SK-N-SH (cell line): ENCODE measurements at regions not wholly inside any gene's neighbourhood (a gene's known extent, or its start where the extent isn't known, plus 50 kb on each side); places are given as distances from the start of the nearest gene placed in this dataset.

Experiments
- CTCF ChIA-PET: fragments of 300-600, 350-600 bp; formaldehyde crosslinking; extraction: SDS; loops from one replicate; lab custom pipeline; 2021; lab: Yijun Ruan, JAX
- POLR2A ChIA-PET: fragments of 350-600 bp; sonication (Branson Sonifier 250); formaldehyde crosslinking; extraction: SDS; loops from one replicate; lab custom pipeline; 2020; ENCODE audit warnings: antibody characterized with exemption, inconsistent platforms; lab: Yijun Ruan, JAX
- DNase-seq: peaks from one replicate; pipeline ENCODE4 v3.0.0; 2012
- H2AFZ ChIP-seq: fragments of 200-600 bp; sonication (generic); 2 replicates; pipeline ENCODE4 v1.8.1; 2016; ENCODE audit warnings: antibody characterized with exemption, mild to moderate bottlenecking, low read depth
- H3F3A ChIP-seq: fragments of 200-600 bp; sonication (generic); replicated peaks from 2 replicates; pipeline ENCODE3; 2016; ENCODE audit warnings: antibody characterized with exemption, mild to moderate bottlenecking; ENCODE audit not compliant: insufficient read depth
- H3K27ac ChIP-seq, 2 experiments: fragments of 200-500 bp in 1 of 2; fragments of 200-600 bp in 1 of 2; sonication (Bioruptor generic) in 1 of 2; sonication (generic), shearing (Covaris generic) in 1 of 2; 2 replicates each; pipeline versions ENCODE4 v1.5.1 to v1.6.1; 2014 to 2016; ENCODE audit warnings: low read depth in 2 of 2, inconsistent platforms in 1 of 2, low read length in 1 of 2, mild to moderate bottlenecking in 1 of 2, mixed read lengths in 1 of 2
- H3K27me3 ChIP-seq: fragments of 200-600 bp; sonication (generic), shearing (Covaris generic); 2 replicates; pipeline ENCODE4 v1.6.1; 2016; ENCODE audit warnings: mixed run types; ENCODE audit not compliant: insufficient read depth
- H3K36me3 ChIP-seq, 2 experiments: fragments of 200-500 bp in 1 of 2; fragments of 200-600 bp in 1 of 2; sonication (Bioruptor generic) in 1 of 2; sonication (generic) in 1 of 2; replicated peaks in 1 of 2; 2 replicates each; pipeline versions ENCODE3 to v1.5.1; 2014 to 2016; ENCODE audit warnings: low read length in 1 of 2, mild to moderate bottlenecking in 1 of 2; ENCODE audit not compliant: insufficient read depth in 2 of 2, control insufficient read depth in 1 of 2
- H3K4me1 ChIP-seq, 2 experiments: fragments of 200-500 bp in 1 of 2; fragments of 200-600 bp in 1 of 2; sonication (Bioruptor generic) in 1 of 2; sonication (generic), shearing (Covaris generic) in 1 of 2; 2 replicates each; pipeline versions ENCODE4 v1.5.1 to v1.6.1; 2014 to 2016; ENCODE audit warnings: low read depth in 1 of 2, low read length in 1 of 2, mixed run types in 1 of 2; ENCODE audit not compliant: insufficient read depth in 2 of 2, control insufficient read depth in 1 of 2
- H3K4me2 ChIP-seq: fragments of 200-600 bp; sonication (generic), shearing (Covaris generic); 2 replicates; pipeline ENCODE4 v1.6.1; 2017; ENCODE audit warnings: mixed run types
- H3K4me3 ChIP-seq, 2 experiments: fragments of 200-500 bp in 1 of 2; fragments of 200-600 bp in 1 of 2; sonication (Bioruptor generic) in 1 of 2; sonication (generic), shearing (Covaris generic) in 1 of 2; 2 replicates each; pipeline versions ENCODE4 v1.5.1 to v1.8.1; 2014 to 2016; ENCODE audit warnings: low read depth in 2 of 2, inconsistent platforms in 1 of 2, low read length in 1 of 2, mild to moderate bottlenecking in 1 of 2, mixed read lengths in 1 of 2, moderate library complexity in 1 of 2
- H3K79me2 ChIP-seq: fragments of 200-600 bp; sonication (generic); 2 replicates; pipeline ENCODE4 v1.8.1; 2017; ENCODE audit warnings: mild to moderate bottlenecking; ENCODE audit not compliant: insufficient read depth
- H3K9ac ChIP-seq: fragments of 200-600 bp; sonication (generic); 2 replicates; pipeline ENCODE4 v1.6.1; 2017; ENCODE audit warnings: mixed run types
- H3K9me2 ChIP-seq: fragments of 200-600 bp; sonication (generic); 2 replicates; pipeline ENCODE4 v1.6.1; 2017; ENCODE audit warnings: mixed run types
- H3K9me3 ChIP-seq: fragments of 200-600 bp; sonication (generic); 2 replicates; pipeline ENCODE4 v1.6.1; 2017; ENCODE audit warnings: mixed run types, mild to moderate bottlenecking, moderate library complexity
- H4K20me1 ChIP-seq: fragments of 200-600 bp; sonication (generic); 2 replicates; pipeline ENCODE4 v1.6.1; 2017; ENCODE audit warnings: mild to moderate bottlenecking, mixed run types; ENCODE audit not compliant: insufficient read depth
- ELF1 ChIP-seq: IDR thresholded peaks from 2 replicates; pipeline ENCODE4 v1.4.0; 2012
- FOSL2 ChIP-seq: IDR thresholded peaks from 2 replicates; pipeline ENCODE4 v1.4.0; 2012; ENCODE audit warnings: low read depth, mild to moderate bottlenecking, moderate library complexity, borderline replicate concordance
- FOXM1 ChIP-seq: IDR thresholded peaks from 2 replicates; pipeline ENCODE4 v1.4.0; 2012; ENCODE audit warnings: low read depth, mild to moderate bottlenecking
- MEF2A ChIP-seq: IDR thresholded peaks from 2 replicates; pipeline ENCODE4 v1.4.0; 2012; ENCODE audit warnings: low read depth, borderline replicate concordance
- MXI1 ChIP-seq: IDR thresholded peaks from 2 replicates; pipeline ENCODE4 v1.6.1; 2012; ENCODE audit warnings: mild to moderate bottlenecking, low read depth, low read length, improper control_type of control experiment
- POLR2AphosphoS5 ChIP-seq: IDR thresholded peaks from 2 replicates; pipeline ENCODE4 v1.6.1; 2012; ENCODE audit warnings: low read depth, low read length
- RCOR1 ChIP-seq: fragments of 150-350 bp; IDR thresholded peaks from 2 replicates; pipeline ENCODE4 v1.6.1; 2017; ENCODE audit warnings: antibody characterized with exemption, low read length
- RFX5 ChIP-seq: IDR thresholded peaks from 2 replicates; pipeline ENCODE4 v1.6.1; 2012; ENCODE audit warnings: mild to moderate bottlenecking, improper control_type of control experiment, low read length
- SMC3 ChIP-seq: IDR thresholded peaks from 2 replicates; pipeline ENCODE4 v1.6.1; 2012; ENCODE audit warnings: low read depth, low read length, improper control_type of control experiment
- TAF1 ChIP-seq: IDR thresholded peaks from 2 replicates; pipeline ENCODE4 v1.6.1; 2012; ENCODE audit warnings: low read depth, mild to moderate bottlenecking, low read length, moderate library complexity, borderline replicate concordance
- TCF12 ChIP-seq: IDR thresholded peaks from 2 replicates; pipeline ENCODE4 v1.4.0; 2012
- TEAD4 ChIP-seq: IDR thresholded peaks from 2 replicates; pipeline ENCODE4 v1.4.0; 2012; ENCODE audit warnings: mild to moderate bottlenecking, borderline replicate concordance; ENCODE audit not compliant: insufficient read depth
- YY1 ChIP-seq: IDR thresholded peaks from 2 replicates; pipeline ENCODE4 v1.4.0; 2012; ENCODE audit warnings: low read depth, mild to moderate bottlenecking
- WGBS: methylation state at CpG from one replicate; pipeline ENCODE4 v1.1.6; 2017; ENCODE audit warnings: low lambda C conversion rate; 5-methylcytosine and 5-hydroxymethylcytosine counted together
- TF ChIP-seq, protein P1 (sequence below): IDR thresholded peaks from 2 replicates; pipeline ENCODE4 v1.4.0; 2012; ENCODE audit warnings: low read depth
- TF ChIP-seq, protein P2 (sequence below): fragments of 150-350 bp; IDR thresholded peaks from 2 replicates; pipeline ENCODE4 v1.6.1; 2016; ENCODE audit warnings: mild to moderate bottlenecking, low read depth, low read length
- TF ChIP-seq, protein P3 (sequence below): fragments of 150-350 bp; IDR thresholded peaks from 2 replicates; pipeline ENCODE4 v1.6.1; 2017; ENCODE audit warnings: antibody characterized with exemption, low read length, low read depth, borderline replicate concordance
- TF ChIP-seq, protein P4 (sequence below): IDR thresholded peaks from 2 replicates; pipeline ENCODE4 v1.4.0; 2012; ENCODE audit warnings: low read depth, borderline replicate concordance
- TF ChIP-seq, protein P5 (sequence below): IDR thresholded peaks from 2 replicates; pipeline ENCODE4 v1.6.1; 2012; ENCODE audit warnings: mild to moderate bottlenecking, low read depth, low read length, moderate library complexity

DNA sequence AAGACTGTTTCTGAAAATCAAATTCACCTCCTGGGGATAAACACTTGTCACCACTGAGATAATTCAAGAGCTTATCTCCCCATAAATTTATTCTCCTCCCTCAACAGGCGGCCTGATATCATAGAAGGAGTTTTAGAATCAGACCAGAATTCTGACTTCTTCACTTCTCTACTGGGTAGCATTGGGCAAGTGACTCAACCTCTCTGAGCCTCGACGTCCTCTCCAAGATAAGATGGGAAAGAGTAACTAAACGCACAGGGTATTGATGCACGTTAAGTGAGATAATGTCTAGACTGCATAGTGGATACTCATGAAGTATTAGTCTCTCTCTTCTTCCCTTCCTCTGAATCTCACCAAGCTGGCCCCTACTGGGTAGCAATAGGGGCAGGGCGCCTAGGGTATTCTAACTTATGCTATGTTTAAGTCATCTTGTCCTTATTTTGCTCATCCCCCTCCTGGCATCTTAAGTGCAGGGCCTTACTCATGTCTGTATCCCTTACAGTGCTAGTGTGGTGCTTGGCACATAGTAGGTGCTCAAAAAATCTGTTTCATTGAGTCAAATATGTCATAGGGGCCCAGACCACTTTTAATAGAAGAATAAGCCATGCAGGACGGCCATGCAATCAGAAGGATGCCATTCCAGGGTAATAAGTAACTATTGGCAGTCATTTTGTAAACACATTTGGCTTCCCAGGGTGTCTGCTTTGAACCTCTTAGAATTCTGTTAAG is 476.4 kb upstream of the CCL2 start:
- no peaks in the 10 kb centered on the region for H3K9me3 ChIP-seq
- peak overlapping the region in 1 of 2 experiments; percentile 39; a peak in 1 of 4 replicates for H3K4me3 ChIP-seq
- no peaks in the 10 kb centered on the region for H4K20me1 ChIP-seq
- H3K9me2 ChIP-seq: no peaks in the 10 kb centered on the region
- ChIA-PET CTCF (interaction anchor here (0.7 to 10.6 kb wide), 61 partner anchors 9 to 1082 kb away, joined by 3 to 162 read pairs (median 4); no protein-coding TSS in a partner anchor), POLR2A (no interaction called here)
- H3K4me1 ChIP-seq: peaks cover 0 to 3% of the 10 kb centered on the region in 2 experiments; a peak in 1 of 4 replicates
- no peaks in the 10 kb centered on the region for H3K36me3 ChIP-seq
- H2AFZ ChIP-seq: no peak overlapping the region
- no peaks in the 10 kb centered on the region for H3K79me2 ChIP-seq
- no peaks in the 10 kb centered on the region for H3K27me3 ChIP-seq
- no peak for DNase-seq
- H3K9ac ChIP-seq: no peak overlapping the region
- H3F3A ChIP-seq: no peaks in the 10 kb centered on the region
- no peak overlapping the region for H3K27ac ChIP-seq
- H3K4me2 ChIP-seq: no peak overlapping the region
- 45% methylated on average over 7 of the region's 7 CpGs for WGBS
- no peak for TF ChIP-seq RFX5
- TF ChIP-seq MEF2A: no peak
- no peak for TF ChIP-seq TCF12
- TF ChIP-seq, protein P1, sequence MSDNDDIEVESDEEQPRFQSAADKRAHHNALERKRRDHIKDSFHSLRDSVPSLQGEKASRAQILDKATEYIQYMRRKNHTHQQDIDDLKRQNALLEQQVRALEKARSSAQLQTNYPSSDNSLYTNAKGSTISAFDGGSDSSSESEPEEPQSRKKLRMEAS: no peak
- TF ChIP-seq YY1: no peak
- TF ChIP-seq MXI1: no peak
- no peak for TF ChIP-seq TEAD4
- no peak for TF ChIP-seq POLR2AphosphoS5
- TF ChIP-seq, protein P2, sequence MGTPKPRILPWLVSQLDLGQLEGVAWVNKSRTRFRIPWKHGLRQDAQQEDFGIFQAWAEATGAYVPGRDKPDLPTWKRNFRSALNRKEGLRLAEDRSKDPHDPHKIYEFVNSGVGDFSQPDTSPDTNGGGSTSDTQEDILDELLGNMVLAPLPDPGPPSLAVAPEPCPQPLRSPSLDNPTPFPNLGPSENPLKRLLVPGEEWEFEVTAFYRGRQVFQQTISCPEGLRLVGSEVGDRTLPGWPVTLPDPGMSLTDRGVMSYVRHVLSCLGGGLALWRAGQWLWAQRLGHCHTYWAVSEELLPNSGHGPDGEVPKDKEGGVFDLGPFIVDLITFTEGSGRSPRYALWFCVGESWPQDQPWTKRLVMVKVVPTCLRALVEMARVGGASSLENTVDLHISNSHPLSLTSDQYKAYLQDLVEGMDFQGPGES: no peak
- no peak for TF ChIP-seq TAF1
- TF ChIP-seq, protein P3, sequence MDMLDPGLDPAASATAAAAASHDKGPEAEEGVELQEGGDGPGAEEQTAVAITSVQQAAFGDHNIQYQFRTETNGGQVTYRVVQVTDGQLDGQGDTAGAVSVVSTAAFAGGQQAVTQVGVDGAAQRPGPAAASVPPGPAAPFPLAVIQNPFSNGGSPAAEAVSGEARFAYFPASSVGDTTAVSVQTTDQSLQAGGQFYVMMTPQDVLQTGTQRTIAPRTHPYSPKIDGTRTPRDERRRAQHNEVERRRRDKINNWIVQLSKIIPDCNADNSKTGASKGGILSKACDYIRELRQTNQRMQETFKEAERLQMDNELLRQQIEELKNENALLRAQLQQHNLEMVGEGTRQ: no peak
- TF ChIP-seq ELF1: no peak
- no peak for TF ChIP-seq SMC3
- TF ChIP-seq, protein P4, sequence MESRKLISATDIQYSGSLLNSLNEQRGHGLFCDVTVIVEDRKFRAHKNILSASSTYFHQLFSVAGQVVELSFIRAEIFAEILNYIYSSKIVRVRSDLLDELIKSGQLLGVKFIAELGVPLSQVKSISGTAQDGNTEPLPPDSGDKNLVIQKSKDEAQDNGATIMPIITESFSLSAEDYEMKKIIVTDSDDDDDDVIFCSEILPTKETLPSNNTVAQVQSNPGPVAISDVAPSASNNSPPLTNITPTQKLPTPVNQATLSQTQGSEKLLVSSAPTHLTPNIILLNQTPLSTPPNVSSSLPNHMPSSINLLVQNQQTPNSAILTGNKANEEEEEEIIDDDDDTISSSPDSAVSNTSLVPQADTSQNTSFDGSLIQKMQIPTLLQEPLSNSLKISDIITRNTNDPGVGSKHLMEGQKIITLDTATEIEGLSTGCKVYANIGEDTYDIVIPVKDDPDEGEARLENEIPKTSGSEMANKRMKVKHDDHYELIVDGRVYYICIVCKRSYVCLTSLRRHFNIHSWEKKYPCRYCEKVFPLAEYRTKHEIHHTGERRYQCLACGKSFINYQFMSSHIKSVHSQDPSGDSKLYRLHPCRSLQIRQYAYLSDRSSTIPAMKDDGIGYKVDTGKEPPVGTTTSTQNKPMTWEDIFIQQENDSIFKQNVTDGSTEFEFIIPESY: no peak
- TF ChIP-seq FOXM1: no peak
- TF ChIP-seq, protein P5, sequence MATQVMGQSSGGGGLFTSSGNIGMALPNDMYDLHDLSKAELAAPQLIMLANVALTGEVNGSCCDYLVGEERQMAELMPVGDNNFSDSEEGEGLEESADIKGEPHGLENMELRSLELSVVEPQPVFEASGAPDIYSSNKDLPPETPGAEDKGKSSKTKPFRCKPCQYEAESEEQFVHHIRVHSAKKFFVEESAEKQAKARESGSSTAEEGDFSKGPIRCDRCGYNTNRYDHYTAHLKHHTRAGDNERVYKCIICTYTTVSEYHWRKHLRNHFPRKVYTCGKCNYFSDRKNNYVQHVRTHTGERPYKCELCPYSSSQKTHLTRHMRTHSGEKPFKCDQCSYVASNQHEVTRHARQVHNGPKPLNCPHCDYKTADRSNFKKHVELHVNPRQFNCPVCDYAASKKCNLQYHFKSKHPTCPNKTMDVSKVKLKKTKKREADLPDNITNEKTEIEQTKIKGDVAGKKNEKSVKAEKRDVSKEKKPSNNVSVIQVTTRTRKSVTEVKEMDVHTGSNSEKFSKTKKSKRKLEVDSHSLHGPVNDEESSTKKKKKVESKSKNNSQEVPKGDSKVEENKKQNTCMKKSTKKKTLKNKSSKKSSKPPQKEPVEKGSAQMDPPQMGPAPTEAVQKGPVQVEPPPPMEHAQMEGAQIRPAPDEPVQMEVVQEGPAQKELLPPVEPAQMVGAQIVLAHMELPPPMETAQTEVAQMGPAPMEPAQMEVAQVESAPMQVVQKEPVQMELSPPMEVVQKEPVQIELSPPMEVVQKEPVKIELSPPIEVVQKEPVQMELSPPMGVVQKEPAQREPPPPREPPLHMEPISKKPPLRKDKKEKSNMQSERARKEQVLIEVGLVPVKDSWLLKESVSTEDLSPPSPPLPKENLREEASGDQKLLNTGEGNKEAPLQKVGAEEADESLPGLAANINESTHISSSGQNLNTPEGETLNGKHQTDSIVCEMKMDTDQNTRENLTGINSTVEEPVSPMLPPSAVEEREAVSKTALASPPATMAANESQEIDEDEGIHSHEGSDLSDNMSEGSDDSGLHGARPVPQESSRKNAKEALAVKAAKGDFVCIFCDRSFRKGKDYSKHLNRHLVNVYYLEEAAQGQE: no peak
- no peak for TF ChIP-seq FOSL2
- no peak for TF ChIP-seq RCOR1
